ENCODE measurements at regions not wholly inside any gene's neighbourhood (a gene's known extent, or its start where the extent isn't known, plus 50 kb on each side); places are given as distances from the start of the nearest gene placed in this dataset.

DNA sequence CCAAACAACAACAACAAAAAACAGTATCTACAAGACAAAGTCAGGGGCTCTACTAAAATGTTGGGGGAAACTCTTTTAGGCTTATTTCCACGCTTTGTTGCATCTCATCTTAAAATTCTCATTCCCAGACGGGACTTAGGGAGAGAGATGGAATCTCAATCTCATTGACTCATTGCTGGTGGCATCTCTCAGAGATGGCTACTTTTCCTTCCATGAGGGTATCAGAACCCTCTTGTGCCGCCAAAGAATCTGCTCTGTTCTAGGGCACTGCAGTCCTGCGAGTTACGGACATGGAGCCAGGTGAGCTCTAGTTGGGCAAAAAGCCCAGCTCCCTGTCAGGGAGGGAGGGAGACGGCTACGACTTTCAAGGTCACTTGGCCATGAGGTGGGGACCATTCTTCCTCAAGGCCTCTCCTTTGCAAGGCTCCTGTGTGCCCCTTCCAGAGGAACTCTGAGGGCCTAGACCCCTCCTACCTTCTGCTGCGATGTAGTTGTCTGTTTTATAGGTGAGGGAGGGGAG lies 68.0 kb downstream of the MYCN start:
- TF ChIP-seq, protein P1, sequence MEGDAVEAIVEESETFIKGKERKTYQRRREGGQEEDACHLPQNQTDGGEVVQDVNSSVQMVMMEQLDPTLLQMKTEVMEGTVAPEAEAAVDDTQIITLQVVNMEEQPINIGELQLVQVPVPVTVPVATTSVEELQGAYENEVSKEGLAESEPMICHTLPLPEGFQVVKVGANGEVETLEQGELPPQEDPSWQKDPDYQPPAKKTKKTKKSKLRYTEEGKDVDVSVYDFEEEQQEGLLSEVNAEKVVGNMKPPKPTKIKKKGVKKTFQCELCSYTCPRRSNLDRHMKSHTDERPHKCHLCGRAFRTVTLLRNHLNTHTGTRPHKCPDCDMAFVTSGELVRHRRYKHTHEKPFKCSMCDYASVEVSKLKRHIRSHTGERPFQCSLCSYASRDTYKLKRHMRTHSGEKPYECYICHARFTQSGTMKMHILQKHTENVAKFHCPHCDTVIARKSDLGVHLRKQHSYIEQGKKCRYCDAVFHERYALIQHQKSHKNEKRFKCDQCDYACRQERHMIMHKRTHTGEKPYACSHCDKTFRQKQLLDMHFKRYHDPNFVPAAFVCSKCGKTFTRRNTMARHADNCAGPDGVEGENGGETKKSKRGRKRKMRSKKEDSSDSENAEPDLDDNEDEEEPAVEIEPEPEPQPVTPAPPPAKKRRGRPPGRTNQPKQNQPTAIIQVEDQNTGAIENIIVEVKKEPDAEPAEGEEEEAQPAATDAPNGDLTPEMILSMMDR (IDR thresholded peaks at IDR 0.05): no peak
- TF ChIP-seq POLR2A (IDR thresholded peaks at IDR 0.05): no peak
